ENCODE measurements at regions not wholly inside any gene's neighbourhood (a gene's known extent, or its start where the extent isn't known, plus 50 kb on each side); places are given as distances from the start of the nearest gene placed in this dataset.

- Histone ChIP-seq H3K9me3 (ENCODE audit: control insufficient read depth, low read length) (no peaks in the 10 kb centered on the region), H3K36me3 (ENCODE audit: control insufficient read depth, insufficient read depth, low read length) (no peaks in the 10 kb centered on the region), H3K4me3 (ENCODE audit: low read length) (no peak overlapping the region), H3K27me3 (ENCODE audit: control insufficient read depth, insufficient read depth, low read length) (peaks cover 5% of the 10 kb centered on the region), H3K9ac (ENCODE audit: low read length) (no peak overlapping the region), H3K4me1 (ENCODE audit: control insufficient read depth, insufficient read depth, low read length) (no peaks in the 10 kb centered on the region)
Observed at GRCh38 chr13:111472559-111473460, 152.4 kb downstream of the TEX29 start.

GRCh38 chr13:111474136-111475002 is 153.9 kb downstream of the TEX29 start:
- Histone ChIP-seq H3K36me3 (ENCODE audit: control insufficient read depth, insufficient read depth, low read length) (no peaks in the 10 kb centered on the region), H3K9ac (ENCODE audit: low read length) (no peak overlapping the region), H3K4me1 (ENCODE audit: control insufficient read depth, insufficient read depth, low read length) (no peaks in the 10 kb centered on the region), H3K9me3 (ENCODE audit: control insufficient read depth, low read length) (no peaks in the 10 kb centered on the region), H3K4me3 (ENCODE audit: low read length) (no peak overlapping the region), H3K27me3 (ENCODE audit: control insufficient read depth, insufficient read depth, low read length) (no peaks in the 10 kb centered on the region)

GRCh38 chr13:111475488-111475887 is 155.0 kb downstream of the TEX29 start:
- H3K9me3 ChIP-seq (ENCODE audit: control insufficient read depth, low read length), result no peaks in the 10 kb centered on the region
- no peaks in the 10 kb centered on the region for H3K36me3 ChIP-seq (ENCODE audit: control insufficient read depth, insufficient read depth, low read length)
- no peaks in the 10 kb centered on the region for H3K27me3 ChIP-seq (ENCODE audit: control insufficient read depth, insufficient read depth, low read length)
- H3K9ac ChIP-seq (ENCODE audit: low read length), result no peak overlapping the region
- H3K4me3 ChIP-seq (ENCODE audit: low read length), result no peak overlapping the region
- H3K4me1 ChIP-seq (ENCODE audit: control insufficient read depth, insufficient read depth, low read length), result no peaks in the 10 kb centered on the region

- Histone ChIP-seq H3K4me3 (ENCODE audit: low read length) (no peak overlapping the region), H3K9ac (ENCODE audit: low read length) (no peak overlapping the region)
Observed at GRCh38 chr13:111476197-111476596, 155.8 kb downstream of the TEX29 start.

GRCh38 chr13:111479412-111479811 is 159.0 kb downstream of the TEX29 start:
- no peaks in the 10 kb centered on the region for H3K9me3 ChIP-seq (ENCODE audit: control insufficient read depth, low read length)
- no peak overlapping the region for H3K4me3 ChIP-seq (ENCODE audit: low read length)
- H3K9ac ChIP-seq (ENCODE audit: low read length), result no peak overlapping the region
- no peaks in the 10 kb centered on the region for H3K27me3 ChIP-seq (ENCODE audit: control insufficient read depth, insufficient read depth, low read length)
- H3K36me3 ChIP-seq (ENCODE audit: control insufficient read depth, insufficient read depth, low read length), result no peaks in the 10 kb centered on the region
- H3K4me1 ChIP-seq (ENCODE audit: control insufficient read depth, insufficient read depth, low read length), result no peaks in the 10 kb centered on the region

More at GRCh38 chr13:111476197-111476596, 155.8 kb downstream of the TEX29 start:
- Histone ChIP-seq H3K9me3 (ENCODE audit: control insufficient read depth, low read length) (no peaks in the 10 kb centered on the region), H3K4me1 (ENCODE audit: control insufficient read depth, insufficient read depth, low read length) (no peaks in the 10 kb centered on the region), H3K27me3 (ENCODE audit: control insufficient read depth, insufficient read depth, low read length) (no peaks in the 10 kb centered on the region), H3K36me3 (ENCODE audit: control insufficient read depth, insufficient read depth, low read length) (no peaks in the 10 kb centered on the region)

GRCh38 chr13:111480503-111480902 is 160.1 kb downstream of the TEX29 start:
- no peaks in the 10 kb centered on the region for H3K4me1 ChIP-seq (ENCODE audit: control insufficient read depth, insufficient read depth, low read length)
- no peak overlapping the region for H3K4me3 ChIP-seq (ENCODE audit: low read length)
- H3K9me3 ChIP-seq (ENCODE audit: control insufficient read depth, low read length), result no peaks in the 10 kb centered on the region
- no peaks in the 10 kb centered on the region for H3K36me3 ChIP-seq (ENCODE audit: control insufficient read depth, insufficient read depth, low read length)
- no peaks in the 10 kb centered on the region for H3K27me3 ChIP-seq (ENCODE audit: control insufficient read depth, insufficient read depth, low read length)
- H3K9ac ChIP-seq (ENCODE audit: low read length), result no peak overlapping the region

- Histone ChIP-seq H3K36me3 (ENCODE audit: control insufficient read depth, insufficient read depth, low read length) (no peaks in the 10 kb centered on the region), H3K27me3 (ENCODE audit: control insufficient read depth, insufficient read depth, low read length) (no peaks in the 10 kb centered on the region), H3K4me3 (ENCODE audit: low read length) (no peak overlapping the region), H3K9ac (ENCODE audit: low read length) (no peak overlapping the region), H3K9me3 (ENCODE audit: control insufficient read depth, low read length) (no peaks in the 10 kb centered on the region), H3K4me1 (ENCODE audit: control insufficient read depth, insufficient read depth, low read length) (no peaks in the 10 kb centered on the region)
Observed at GRCh38 chr13:111480976-111481375, 160.5 kb downstream of the TEX29 start.

- Histone ChIP-seq H3K9ac (ENCODE audit: low read length) (no peak overlapping the region), H3K4me1 (ENCODE audit: control insufficient read depth, insufficient read depth, low read length) (no peaks in the 10 kb centered on the region), H3K27me3 (ENCODE audit: control insufficient read depth, insufficient read depth, low read length) (no peaks in the 10 kb centered on the region), H3K36me3 (ENCODE audit: control insufficient read depth, insufficient read depth, low read length) (no peaks in the 10 kb centered on the region), H3K9me3 (ENCODE audit: control insufficient read depth, low read length) (no peaks in the 10 kb centered on the region), H3K4me3 (ENCODE audit: low read length) (no peak overlapping the region)
Observed at GRCh38 chr13:111482126-111482525, 161.7 kb downstream of the TEX29 start.

GRCh38 chr13:111482806-111483620 is 162.6 kb downstream of the TEX29 start:
- Histone ChIP-seq H3K9ac (ENCODE audit: low read length) (no peak overlapping the region), H3K4me3 (ENCODE audit: low read length) (no peak overlapping the region)

GRCh38 chr13:111483621-111483987 is 163.2 kb downstream of the TEX29 start:
- Histone ChIP-seq H3K9ac (ENCODE audit: low read length) (no peak overlapping the region), H3K36me3 (ENCODE audit: control insufficient read depth, insufficient read depth, low read length) (no peaks in the 10 kb centered on the region), H3K27me3 (ENCODE audit: control insufficient read depth, insufficient read depth, low read length) (no peaks in the 10 kb centered on the region), H3K4me3 (ENCODE audit: low read length) (no peak overlapping the region), H3K4me1 (ENCODE audit: control insufficient read depth, insufficient read depth, low read length) (no peaks in the 10 kb centered on the region), H3K9me3 (ENCODE audit: control insufficient read depth, low read length) (no peaks in the 10 kb centered on the region)

More at GRCh38 chr13:111482806-111483620, 162.6 kb downstream of the TEX29 start:
- Histone ChIP-seq H3K27me3 (ENCODE audit: control insufficient read depth, insufficient read depth, low read length) (no peaks in the 10 kb centered on the region), H3K4me1 (ENCODE audit: control insufficient read depth, insufficient read depth, low read length) (no peaks in the 10 kb centered on the region), H3K36me3 (ENCODE audit: control insufficient read depth, insufficient read depth, low read length) (no peaks in the 10 kb centered on the region), H3K9me3 (ENCODE audit: control insufficient read depth, low read length) (no peaks in the 10 kb centered on the region)

GRCh38 chr13:111484141-111484925 is 163.9 kb downstream of the TEX29 start:
- H3K27me3 ChIP-seq (ENCODE audit: control insufficient read depth, insufficient read depth, low read length), result no peaks in the 10 kb centered on the region
- H3K36me3 ChIP-seq (ENCODE audit: control insufficient read depth, insufficient read depth, low read length), result no peaks in the 10 kb centered on the region
- H3K9me3 ChIP-seq (ENCODE audit: control insufficient read depth, low read length), result no peaks in the 10 kb centered on the region
- no peaks in the 10 kb centered on the region for H3K4me1 ChIP-seq (ENCODE audit: control insufficient read depth, insufficient read depth, low read length)
- H3K9ac ChIP-seq (ENCODE audit: low read length), result no peak overlapping the region
- no peak overlapping the region for H3K4me3 ChIP-seq (ENCODE audit: low read length)
